ENCODE measurements at regions not wholly inside any gene's neighbourhood (a gene's known extent, or its start where the extent isn't known, plus 50 kb on each side); places are given as distances from the start of the nearest gene placed in this dataset.

DNA sequence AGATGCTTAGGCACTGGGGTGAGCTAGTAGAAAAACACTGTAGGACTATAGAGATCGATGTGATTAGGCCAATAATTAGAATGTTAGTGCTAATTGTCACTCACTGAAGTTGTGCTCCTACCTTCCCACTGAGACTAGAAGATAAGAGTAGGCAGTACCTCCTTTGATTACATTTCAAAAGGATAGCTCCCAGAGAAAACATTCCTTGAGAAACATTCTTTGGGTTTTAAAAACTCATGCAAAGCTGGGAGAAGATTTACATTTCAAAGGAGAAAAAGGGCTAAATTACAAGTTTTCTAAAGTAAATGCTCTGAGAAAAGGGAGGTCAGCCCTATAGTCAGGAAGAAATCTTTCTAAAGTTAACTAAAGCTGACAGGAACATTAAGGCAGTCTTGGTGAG lies 860.3 kb upstream of the NDST4 start:
- TF ChIP-seq TAF1 (IDR thresholded peaks at IDR 0.05; ENCODE audit: borderline replicate concordance, low read depth, low read length) (no peak), POLR2A (IDR thresholded peaks at IDR 0.05; ENCODE audit: low read depth, low read length) (no peak)
